Mesendoderm (in vitro differentiated cells): ENCODE measurements at regions not wholly inside any gene's neighbourhood (a gene's known extent, or its start where the extent isn't known, plus 50 kb on each side); places are given as distances from the start of the nearest gene placed in this dataset.

Source experiments
- DNase-seq: peaks from one replicate; pipeline ENCODE4 v3.0.0; 2013
- H2AK5ac ChIP-seq: 2 replicates; pipeline ENCODE4 v1.6.1; 2013; ENCODE audit warnings: low read length, inconsistent platforms
- H2BK120ac ChIP-seq: 2 replicates; pipeline ENCODE4 v1.6.1; 2013; ENCODE audit warnings: low read depth, mild to moderate bottlenecking, low read length, moderate library complexity, mixed read lengths
- H2BK15ac ChIP-seq: replicated peaks from 2 replicates; pipeline ENCODE4 v1.6.1; 2013; ENCODE audit warnings: low read depth, mild to moderate bottlenecking, moderate library complexity
- H2BK5ac ChIP-seq: 2 replicates; pipeline ENCODE4 v1.6.1; 2013; ENCODE audit warnings: low read length, inconsistent platforms
- H3K18ac ChIP-seq: 2 replicates; pipeline ENCODE4 v1.6.1; 2013; ENCODE audit warnings: mild to moderate bottlenecking, low read length, mixed read lengths
- H3K23ac ChIP-seq: one replicate; pipeline ENCODE4 v1.6.1; 2013; ENCODE audit warnings: low read length
- H3K27ac ChIP-seq: 2 replicates; pipeline ENCODE4 v1.5.1; 2013; ENCODE audit warnings: low read depth, mild to moderate bottlenecking, inconsistent platforms, low read length, moderate library complexity
- H3K27me3 ChIP-seq: 2 replicates; pipeline ENCODE4 v1.6.1; 2013; ENCODE audit warnings: low read length, control low read depth, mild to moderate bottlenecking, inconsistent platforms; ENCODE audit not compliant: insufficient read depth, poor library complexity
- H3K36me3 ChIP-seq: 2 replicates; pipeline ENCODE4 v1.6.1; 2013; ENCODE audit warnings: low read length, inconsistent platforms; ENCODE audit not compliant: control insufficient read depth, insufficient read depth
- H3K4ac ChIP-seq: one replicate; pipeline ENCODE4 v1.6.1; 2013; ENCODE audit warnings: low read depth, mild to moderate bottlenecking, low read length, moderate library complexity
- H3K4me1 ChIP-seq: 2 replicates; pipeline ENCODE4 v1.6.1; 2013; ENCODE audit warnings: low read depth, low read length, inconsistent platforms; ENCODE audit not compliant: control insufficient read depth
- H3K4me2 ChIP-seq: 2 replicates; pipeline ENCODE4 v1.6.1; 2013; ENCODE audit warnings: low read length
- H3K4me3 ChIP-seq: 2 replicates; pipeline ENCODE4 v1.5.1; 2013; ENCODE audit warnings: mild to moderate bottlenecking, low read length
- H3K56ac ChIP-seq: one replicate; pipeline ENCODE4 v1.6.1; 2013; ENCODE audit warnings: low read length
- H3K79me1 ChIP-seq: 2 replicates; pipeline ENCODE4 v1.6.1; 2013; ENCODE audit warnings: low read length, inconsistent platforms
- H3K79me2 ChIP-seq: 2 replicates; pipeline ENCODE4 v1.6.1; 2013; ENCODE audit warnings: mild to moderate bottlenecking, low read length; ENCODE audit not compliant: control insufficient read depth, insufficient read depth
- H3K9ac ChIP-seq: 2 replicates; pipeline ENCODE4 v1.6.1; 2013; ENCODE audit warnings: low read length, inconsistent platforms
- H4K5ac ChIP-seq: one replicate; pipeline ENCODE4 v1.6.1; 2013; ENCODE audit warnings: low read length
- H4K8ac ChIP-seq: one replicate; pipeline ENCODE4 v1.6.1; 2013; ENCODE audit warnings: low read depth, mild to moderate bottlenecking, control low read depth, low read length, moderate library complexity
- WGBS: extraction: QIAGEN DNeasy Blood & Tissue Kit; methylation state at CpG from one replicate; pipeline ENCODE4 v1.1.7; 2013; ENCODE audit warnings: low lambda C conversion rate, missing lambda C conversion rate; ENCODE audit not compliant: insufficient coverage; ENCODE audit errors: extremely low coverage; 5-methylcytosine and 5-hydroxymethylcytosine counted together

- H2BK5ac ChIP-seq, result no peak overlapping the region
- H3K4me2 ChIP-seq, result no peak overlapping the region
- no peaks in the 10 kb centered on the region for H3K79me2 ChIP-seq
- H3K36me3 ChIP-seq, result no peaks in the 10 kb centered on the region
- no peaks in the 10 kb centered on the region for H3K79me1 ChIP-seq
- no CpG with 5 or more reads among the region's 2 CpGs for WGBS
- H3K4me3 ChIP-seq, result no peak overlapping the region
- no peak overlapping the region for H2AK5ac ChIP-seq
- no peak overlapping the region for H3K9ac ChIP-seq
- H4K5ac ChIP-seq, result no peak overlapping the region
- no peak for DNase-seq
- no peak overlapping the region for H3K27ac ChIP-seq
- H3K56ac ChIP-seq, result no peak overlapping the region
- H3K23ac ChIP-seq, result no peak overlapping the region
- no peaks in the 10 kb centered on the region for H3K27me3 ChIP-seq
- no peak overlapping the region for H2BK15ac ChIP-seq
- no peaks in the 10 kb centered on the region for H3K4me1 ChIP-seq
- no peak overlapping the region for H4K8ac ChIP-seq
- H2BK120ac ChIP-seq, result no peak overlapping the region
- no peak overlapping the region for H3K18ac ChIP-seq
- no peak overlapping the region for H3K4ac ChIP-seq
Observed at GRCh38 chrX:142742581-142742980, 283.1 kb upstream of the SPANXN4 start.

- Histone ChIP-seq H2AK5ac (no peak overlapping the region), H3K27ac (no peak overlapping the region), H4K5ac (no peak overlapping the region), H3K9ac (no peak overlapping the region), H3K27me3 (no peaks in the 10 kb centered on the region), H3K4me3 (no peak overlapping the region), H4K8ac (no peak overlapping the region), H3K23ac (no peak overlapping the region), H3K4me2 (no peak overlapping the region), H3K18ac (no peak overlapping the region), H3K4ac (no peak overlapping the region), H3K79me1 (no peaks in the 10 kb centered on the region), H2BK5ac (no peak overlapping the region), H3K36me3 (no peaks in the 10 kb centered on the region), H3K79me2 (no peaks in the 10 kb centered on the region), H2BK15ac (no peak overlapping the region), H3K4me1 (no peaks in the 10 kb centered on the region), H2BK120ac (no peak overlapping the region), H3K56ac (no peak overlapping the region)
- DNase-seq, result no peak
- WGBS, result no CpG with 5 or more reads among the region's 2 CpGs
Observed at GRCh38 chrX:142733327-142733726, 292.4 kb upstream of the SPANXN4 start.

- WGBS, result no CpG with 5 or more reads among the region's 3 CpGs
- Histone ChIP-seq H4K5ac (no peak overlapping the region), H3K4ac (no peak overlapping the region), H2BK5ac (no peak overlapping the region), H2BK120ac (no peak overlapping the region), H3K79me2 (no peaks in the 10 kb centered on the region), H3K18ac (no peak overlapping the region), H2BK15ac (no peak overlapping the region), H4K8ac (no peak overlapping the region), H3K4me3 (no peak overlapping the region), H3K4me2 (no peak overlapping the region), H3K27ac (no peak overlapping the region), H2AK5ac (no peak overlapping the region), H3K23ac (no peak overlapping the region), H3K36me3 (no peaks in the 10 kb centered on the region), H3K27me3 (no peaks in the 10 kb centered on the region), H3K4me1 (no peaks in the 10 kb centered on the region), H3K56ac (no peak overlapping the region), H3K79me1 (no peaks in the 10 kb centered on the region), H3K9ac (no peak overlapping the region)
- DNase-seq, result no peak
Observed at GRCh38 chrX:142711796-142712290, 313.9 kb upstream of the SPANXN4 start.

GRCh38 chrX:142702749-142703148, 323.0 kb upstream of the SPANXN4 start:
- no peaks in the 10 kb centered on the region for H3K36me3 ChIP-seq
- H2BK5ac ChIP-seq, result no peak overlapping the region
- H3K27ac ChIP-seq, result no peak overlapping the region
- H3K4me3 ChIP-seq, result no peak overlapping the region
- no peaks in the 10 kb centered on the region for H3K79me2 ChIP-seq
- DNase-seq, result no peak
- no peak overlapping the region for H3K18ac ChIP-seq
- H3K27me3 ChIP-seq, result no peaks in the 10 kb centered on the region
- no peaks in the 10 kb centered on the region for H3K79me1 ChIP-seq
- no peak overlapping the region for H3K56ac ChIP-seq
- H2BK120ac ChIP-seq, result no peak overlapping the region
- H2AK5ac ChIP-seq, result no peak overlapping the region
- no peaks in the 10 kb centered on the region for H3K4me1 ChIP-seq
- H3K23ac ChIP-seq, result no peak overlapping the region
- no peak overlapping the region for H2BK15ac ChIP-seq
- H3K4me2 ChIP-seq, result no peak overlapping the region
- no peak overlapping the region for H3K9ac ChIP-seq
- H4K8ac ChIP-seq, result no peak overlapping the region
- no CpG with 5 or more reads among the region's 2 CpGs for WGBS
- H3K4ac ChIP-seq, result no peak overlapping the region
- H4K5ac ChIP-seq, result no peak overlapping the region

- no peak overlapping the region for H3K4me3 ChIP-seq
- H3K4me2 ChIP-seq, result no peak overlapping the region
- no peak overlapping the region for H3K4ac ChIP-seq
- no peaks in the 10 kb centered on the region for H3K4me1 ChIP-seq
- no peak overlapping the region for H2BK5ac ChIP-seq
- no peak overlapping the region for H3K23ac ChIP-seq
- H2AK5ac ChIP-seq, result no peak overlapping the region
- WGBS, result no CpG with 5 or more reads among the region's 2 CpGs
- no peak overlapping the region for H4K5ac ChIP-seq
- no peaks in the 10 kb centered on the region for H3K27me3 ChIP-seq
- H2BK15ac ChIP-seq, result no peak overlapping the region
- no peaks in the 10 kb centered on the region for H3K36me3 ChIP-seq
- no peaks in the 10 kb centered on the region for H3K79me2 ChIP-seq
- no peak overlapping the region for H2BK120ac ChIP-seq
- H4K8ac ChIP-seq, result no peak overlapping the region
- H3K56ac ChIP-seq, result no peak overlapping the region
- no peak overlapping the region for H3K27ac ChIP-seq
- no peak overlapping the region for H3K9ac ChIP-seq
- H3K18ac ChIP-seq, result no peak overlapping the region
- DNase-seq, result no peak
- no peaks in the 10 kb centered on the region for H3K79me1 ChIP-seq
Observed at GRCh38 chrX:142688256-142688655, 337.5 kb upstream of the SPANXN4 start.

GRCh38 chrX:142686653-142687283, 339.0 kb upstream of the SPANXN4 start:
- Histone ChIP-seq H3K79me2 (no peaks in the 10 kb centered on the region), H3K79me1 (no peaks in the 10 kb centered on the region)

More at GRCh38 chrX:142686653-142687283, 339.0 kb upstream of the SPANXN4 start:
- H3K9ac ChIP-seq, result no peak overlapping the region
- no peak overlapping the region for H2BK15ac ChIP-seq
- H3K4me3 ChIP-seq, result no peak overlapping the region
- H3K18ac ChIP-seq, result no peak overlapping the region
- H2BK5ac ChIP-seq, result no peak overlapping the region
- peak; percentile 19 for DNase-seq
- no peak overlapping the region for H3K27ac ChIP-seq
- H4K8ac ChIP-seq, result no peak overlapping the region
- no peak overlapping the region for H3K23ac ChIP-seq
- H3K4me2 ChIP-seq, result no peak overlapping the region
- no peak overlapping the region for H4K5ac ChIP-seq
- no peaks in the 10 kb centered on the region for H3K4me1 ChIP-seq
- no peak overlapping the region for H3K56ac ChIP-seq
- H3K36me3 ChIP-seq, result no peaks in the 10 kb centered on the region
- H2BK120ac ChIP-seq, result no peak overlapping the region
- no peak overlapping the region for H2AK5ac ChIP-seq
- no CpG with 5 or more reads among the region's 3 CpGs for WGBS
- no peak overlapping the region for H3K4ac ChIP-seq
- H3K27me3 ChIP-seq, result no peaks in the 10 kb centered on the region
